ENCODE measurements at regions not wholly inside any gene's neighbourhood (a gene's known extent, or its start where the extent isn't known, plus 50 kb on each side); places are given as distances from the start of the nearest gene placed in this dataset.

DNA sequence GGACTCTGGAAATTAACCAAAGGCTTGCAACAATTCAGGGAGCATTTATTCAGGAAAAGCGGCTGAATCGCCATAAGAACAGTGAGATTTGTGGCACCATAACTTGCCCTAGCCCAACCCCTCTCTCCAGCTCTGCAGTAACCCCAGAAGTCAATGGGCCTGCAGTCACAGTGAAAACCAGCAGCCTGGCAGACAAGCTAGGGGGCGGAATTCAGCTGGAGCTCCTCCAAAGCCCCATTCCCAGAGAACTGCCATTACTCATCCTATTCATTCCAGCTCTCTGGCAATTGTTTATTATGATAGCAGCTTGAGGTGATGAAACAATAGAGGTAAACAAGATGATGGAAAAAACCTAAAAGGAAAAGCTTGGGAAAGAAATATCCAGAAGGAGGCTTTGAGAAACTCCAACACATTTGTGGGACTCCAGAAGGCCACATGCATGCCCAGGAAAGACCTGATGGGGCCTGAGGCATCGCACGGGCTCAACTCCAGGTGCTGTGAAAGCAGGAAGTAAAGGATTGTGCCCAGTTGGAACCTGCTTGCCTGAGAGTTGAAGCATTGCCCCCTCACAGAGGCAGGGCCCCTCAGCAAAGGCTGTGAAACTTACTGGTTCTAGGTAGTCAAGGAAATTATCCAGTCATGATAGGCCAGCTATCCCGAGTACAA lies 126.7 kb downstream of the TWIST2 start:
- no peak overlapping the region for H3K4me2 ChIP-seq (replicated peaks; ENCODE audit: extremely low read depth, low read length, poor library complexity, severe bottlenecking)
- TF ChIP-seq, protein P1, sequence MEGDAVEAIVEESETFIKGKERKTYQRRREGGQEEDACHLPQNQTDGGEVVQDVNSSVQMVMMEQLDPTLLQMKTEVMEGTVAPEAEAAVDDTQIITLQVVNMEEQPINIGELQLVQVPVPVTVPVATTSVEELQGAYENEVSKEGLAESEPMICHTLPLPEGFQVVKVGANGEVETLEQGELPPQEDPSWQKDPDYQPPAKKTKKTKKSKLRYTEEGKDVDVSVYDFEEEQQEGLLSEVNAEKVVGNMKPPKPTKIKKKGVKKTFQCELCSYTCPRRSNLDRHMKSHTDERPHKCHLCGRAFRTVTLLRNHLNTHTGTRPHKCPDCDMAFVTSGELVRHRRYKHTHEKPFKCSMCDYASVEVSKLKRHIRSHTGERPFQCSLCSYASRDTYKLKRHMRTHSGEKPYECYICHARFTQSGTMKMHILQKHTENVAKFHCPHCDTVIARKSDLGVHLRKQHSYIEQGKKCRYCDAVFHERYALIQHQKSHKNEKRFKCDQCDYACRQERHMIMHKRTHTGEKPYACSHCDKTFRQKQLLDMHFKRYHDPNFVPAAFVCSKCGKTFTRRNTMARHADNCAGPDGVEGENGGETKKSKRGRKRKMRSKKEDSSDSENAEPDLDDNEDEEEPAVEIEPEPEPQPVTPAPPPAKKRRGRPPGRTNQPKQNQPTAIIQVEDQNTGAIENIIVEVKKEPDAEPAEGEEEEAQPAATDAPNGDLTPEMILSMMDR (IDR thresholded peaks at IDR 0.05) = no peak
- no peaks in the 10 kb centered on the region for H3K36me3 ChIP-seq (replicated peaks in 1 of 2; ENCODE audit: control insufficient read depth in 1 of 2, insufficient read depth in 2 of 2, low read length in 2 of 2)
- no peaks in the 10 kb centered on the region for H4K20me1 ChIP-seq (ENCODE audit: insufficient read depth, low read length)
- H3K27me3 ChIP-seq (ENCODE audit: control insufficient read depth in 2 of 2, insufficient read depth in 2 of 2, low read length in 2 of 2) = peaks cover 0 to 4% of the 10 kb centered on the region in 2 donors
- no peaks in the 10 kb centered on the region for H3K79me2 ChIP-seq (ENCODE audit: insufficient read depth, low read length)
- H3K27ac Mint-ChIP-seq = no peak overlapping the region
- H3K4me3 ChIP-seq (replicated peaks in 1 of 3; ENCODE audit: low read depth in 2 of 3, low read length in 3 of 3) = no peak overlapping the region
- WGBS (ENCODE audit: insufficient coverage) = 86% methylated on average over 4 of the region's 6 CpGs
- H3K9me3 Mint-ChIP-seq = peaks cover 4 to 16% (median 11%) of the 10 kb centered on the region in 7 donors
- no peak overlapping the region for H3K27ac ChIP-seq (ENCODE audit: low read depth in 1 of 2, low read length in 2 of 2)
- H3K4me1 Mint-ChIP-seq = no peaks in the 10 kb centered on the region
- H3K9me3 ChIP-seq (replicated peaks in 1 of 2; ENCODE audit: control insufficient read depth in 1 of 2, insufficient read depth in 1 of 2, low read length in 2 of 2) = peaks cover 0 to 4% of the 10 kb centered on the region in 2 donors
- no peak for DNase-seq
- no peak overlapping the region for H3K9ac ChIP-seq (ENCODE audit: insufficient read depth, low read length, poor library complexity, severe bottlenecking)
- no peaks in the 10 kb centered on the region for H3K4me1 ChIP-seq (ENCODE audit: control insufficient read depth in 1 of 2, insufficient read depth in 2 of 2, low read length in 2 of 2)
- peaks cover 8 to 15% (median 15%) of the 10 kb centered on the region in 3 donors for H3K27me3 Mint-ChIP-seq (ENCODE audit: low read depth in 3 of 3)
- no peaks in the 10 kb centered on the region for H3K36me3 Mint-ChIP-seq
- no peak overlapping the region for H2AFZ ChIP-seq (ENCODE audit: insufficient read depth, low read depth, low read length, poor library complexity, severe bottlenecking)
- intact Hi-C loops (cut with micrococcal nuclease) = no loop called here
- no peak overlapping the region for H3K4me3 Mint-ChIP-seq

GRCh38 chr2:238975408-238975807 lies 127.5 kb downstream of the TWIST2 start:
- TF ChIP-seq, protein P1 (IDR thresholded peaks at IDR 0.05) = no peak
- DNase-seq = no peak
- H3K27ac ChIP-seq (ENCODE audit: low read depth in 1 of 2, low read length in 2 of 2) = no peak overlapping the region
- H3K9me3 Mint-ChIP-seq = peaks cover 4 to 18% (median 11%) of the 10 kb centered on the region in 7 donors
- peak overlapping the region in 1 of 2 donors; percentile 4 for H3K4me3 Mint-ChIP-seq
- no peak overlapping the region for H3K4me2 ChIP-seq (replicated peaks; ENCODE audit: extremely low read depth, low read length, poor library complexity, severe bottlenecking)
- H3K9ac ChIP-seq (ENCODE audit: insufficient read depth, low read length, poor library complexity, severe bottlenecking) = no peak overlapping the region
- H3K27me3 Mint-ChIP-seq (ENCODE audit: low read depth in 3 of 3) = peaks cover 10 to 16% (median 15%) of the 10 kb centered on the region in 3 donors
- H3K27me3 ChIP-seq (ENCODE audit: control insufficient read depth in 2 of 2, insufficient read depth in 2 of 2, low read length in 2 of 2) = peaks cover 0 to 4% of the 10 kb centered on the region in 2 donors
- H3K4me1 Mint-ChIP-seq = no peaks in the 10 kb centered on the region
- H3K9me3 ChIP-seq (replicated peaks in 1 of 2; ENCODE audit: control insufficient read depth in 1 of 2, insufficient read depth in 1 of 2, low read length in 2 of 2) = peaks cover 0 to 4% of the 10 kb centered on the region in 2 donors
- H3K4me3 ChIP-seq (replicated peaks in 1 of 3; ENCODE audit: low read depth in 2 of 3, low read length in 3 of 3) = no peak overlapping the region
- WGBS (ENCODE audit: insufficient coverage) = no CpG with 5 or more reads among the region's 2 CpGs
- H2AFZ ChIP-seq (ENCODE audit: insufficient read depth, low read depth, low read length, poor library complexity, severe bottlenecking) = no peak overlapping the region
- H3K36me3 Mint-ChIP-seq = no peaks in the 10 kb centered on the region
- no peaks in the 10 kb centered on the region for H3K36me3 ChIP-seq (replicated peaks in 1 of 2; ENCODE audit: control insufficient read depth in 1 of 2, insufficient read depth in 2 of 2, low read length in 2 of 2)
- H3K79me2 ChIP-seq (ENCODE audit: insufficient read depth, low read length) = no peaks in the 10 kb centered on the region
- H3K27ac Mint-ChIP-seq = no peak overlapping the region
- intact Hi-C loops (cut with micrococcal nuclease) = no loop called here
- H4K20me1 ChIP-seq (ENCODE audit: insufficient read depth, low read length) = no peaks in the 10 kb centered on the region
- no peaks in the 10 kb centered on the region for H3K4me1 ChIP-seq (ENCODE audit: control insufficient read depth in 1 of 2, insufficient read depth in 2 of 2, low read length in 2 of 2)

Data from CD14-positive monocyte (primary cell).